GM19240 (cell line): ENCODE measurements at regions not wholly inside any gene's neighbourhood (a gene's known extent, or its start where the extent isn't known, plus 50 kb on each side); places are given as distances from the start of the nearest gene placed in this dataset.

Experiments used
- DNase-seq: peaks from one replicate; pipeline ENCODE4 v3.0.0; 2011; ENCODE audit warnings: low spot score; ENCODE audit not compliant: insufficient read length

GRCh38 chr5:1706428-1706827 lies 93.2 kb downstream of the MRPL36 start:
- no peak for DNase-seq

GRCh38 chr5:1706021-1706420 lies 93.6 kb downstream of the MRPL36 start:
- DNase-seq = no peak

GRCh38 chr5:1704676-1705075 lies 95.0 kb downstream of the MRPL36 start:
- no peak for DNase-seq

GRCh38 chr5:1704266-1704665 lies 95.4 kb downstream of the MRPL36 start:
- DNase-seq = no peak

- no peak for DNase-seq
Observed at GRCh38 chr5:1703352-1704050, 96.1 kb downstream of the MRPL36 start.

GRCh38 chr5:1702318-1702717 lies 97.3 kb downstream of the MRPL36 start:
- DNase-seq = no peak

- no peak for DNase-seq
Observed at GRCh38 chr5:1701884-1702283, 97.8 kb downstream of the MRPL36 start.

GRCh38 chr5:1701216-1701864 lies 98.3 kb downstream of the MRPL36 start:
- no peak for DNase-seq

- DNase-seq = no peak
Observed at GRCh38 chr5:1699394-1699793, 100.2 kb downstream of the MRPL36 start.

GRCh38 chr5:1698589-1699316 lies 100.9 kb downstream of the MRPL36 start:
- DNase-seq = no peak

GRCh38 chr5:1692381-1692780 lies 107.3 kb downstream of the MRPL36 start:
- DNase-seq = no peak

- no peak for DNase-seq
Observed at GRCh38 chr5:1687301-1687970, 112.2 kb downstream of the MRPL36 start.

- no peak for DNase-seq
Observed at GRCh38 chr5:1686016-1686802, 113.4 kb downstream of the MRPL36 start.

GRCh38 chr5:1685066-1685465 lies 114.6 kb downstream of the MRPL36 start:
- DNase-seq = no peak

- DNase-seq = no peak
Observed at GRCh38 chr5:1681955-1682354, 117.7 kb downstream of the MRPL36 start.

- DNase-seq = no peak
Observed at GRCh38 chr5:1673042-1673677, 126.5 kb downstream of the MRPL36 start.

- DNase-seq = no peak
Observed at GRCh38 chr5:1672396-1672795, 127.2 kb downstream of the MRPL36 start.

GRCh38 chr5:1671351-1671750 lies 128.3 kb downstream of the MRPL36 start:
- DNase-seq = no peak

GRCh38 chr5:1670351-1670750 lies 129.3 kb downstream of the MRPL36 start:
- DNase-seq = no peak

- no peak for DNase-seq
Observed at GRCh38 chr5:1669276-1670155, 130.1 kb downstream of the MRPL36 start.
